ENCODE measurements at regions not wholly inside any gene's neighbourhood (a gene's known extent, or its start where the extent isn't known, plus 50 kb on each side); places are given as distances from the start of the nearest gene placed in this dataset.
"Not testable (repeated sequence)": the region's sequence is repeated elsewhere in the genome, so short reads cannot be mapped to it uniquely, and the experiment has no call there.

GRCh38 chr3:6706777-6707176 is 154.1 kb upstream of the GRM7 start:
- DNase-seq (ENCODE audit: low spot score) = no peak

- DNase-seq (ENCODE audit: low spot score) = no peak
Observed at GRCh38 chr3:6709178-6709577, 151.7 kb upstream of the GRM7 start.

- DNase-seq (ENCODE audit: low spot score) = no peak
Observed at GRCh38 chr3:6714962-6715361, 146.0 kb upstream of the GRM7 start.

GRCh38 chr3:6716420-6716819 is 144.5 kb upstream of the GRM7 start:
- no peak for DNase-seq (ENCODE audit: low spot score)

- no peak for DNase-seq (ENCODE audit: low spot score)
Observed at GRCh38 chr3:6717026-6717943, 143.6 kb upstream of the GRM7 start.

- DNase-seq (ENCODE audit: low spot score) = no peak
Observed at GRCh38 chr3:6719999-6720398, 140.9 kb upstream of the GRM7 start.

- no peak for DNase-seq (ENCODE audit: low spot score)
Observed at GRCh38 chr3:6721491-6721890, 139.4 kb upstream of the GRM7 start.

- DNase-seq (ENCODE audit: low spot score) = no peak
Observed at GRCh38 chr3:6723205-6723604, 137.7 kb upstream of the GRM7 start.

GRCh38 chr3:6726811-6727210 is 134.1 kb upstream of the GRM7 start:
- DNase-seq (ENCODE audit: low spot score) = no peak

GRCh38 chr3:6732807-6733206 is 128.1 kb upstream of the GRM7 start:
- no peak for DNase-seq (ENCODE audit: low spot score)

GRCh38 chr3:6733699-6734394 is 127.1 kb upstream of the GRM7 start:
- DNase-seq (ENCODE audit: low spot score) = no peak

GRCh38 chr3:6734395-6734746 is 126.5 kb upstream of the GRM7 start:
- no peak for DNase-seq (ENCODE audit: low spot score)

- DNase-seq (ENCODE audit: low spot score) = no peak
Observed at GRCh38 chr3:6736836-6737629, 123.9 kb upstream of the GRM7 start.

GRCh38 chr3:6737630-6738029 is 123.3 kb upstream of the GRM7 start:
- no peak for DNase-seq (ENCODE audit: low spot score)

GRCh38 chr3:6739288-6739687 is 121.6 kb upstream of the GRM7 start:
- no peak for DNase-seq (ENCODE audit: low spot score)

GRCh38 chr3:6743067-6743720 is 117.7 kb upstream of the GRM7 start:
- DNase-seq (ENCODE audit: low spot score) = no peak

GRCh38 chr3:6746443-6746842 is 114.5 kb upstream of the GRM7 start:
- no peak for DNase-seq (ENCODE audit: low spot score)

- DNase-seq (ENCODE audit: low spot score) = no peak
Observed at GRCh38 chr3:6747017-6747416, 113.9 kb upstream of the GRM7 start.

GRCh38 chr3:6750782-6751181 is 110.1 kb upstream of the GRM7 start:
- DNase-seq (ENCODE audit: low spot score) = no peak

GRCh38 chr3:6753536-6753935 is 107.4 kb upstream of the GRM7 start:
- no peak for DNase-seq (ENCODE audit: low spot score)

GRCh38 chr3:6769532-6770396 is 91.2 kb upstream of the GRM7 start:
- DNase-seq (ENCODE audit: low spot score) = not testable (repeated sequence)
